ENCODE measurements at regions not wholly inside any gene's neighbourhood (a gene's known extent, or its start where the extent isn't known, plus 50 kb on each side); places are given as distances from the start of the nearest gene placed in this dataset.

GRCh38 chr13:73828811-73829210 lies 305.4 kb downstream of the KLF12 start:
- TF ChIP-seq TAF1 (IDR thresholded peaks at IDR 0.05; ENCODE audit: borderline replicate concordance, insufficient read depth, low read length), result no peak
- TF ChIP-seq SIN3A (IDR thresholded peaks at IDR 0.05; ENCODE audit: borderline replicate concordance, insufficient read depth, low read length), result no peak
- no peak for TF ChIP-seq POLR2AphosphoS5 (IDR thresholded peaks at IDR 0.05; ENCODE audit: low read depth, low read length)
- no peak for TF ChIP-seq REST (IDR thresholded peaks at IDR 0.05; ENCODE audit: insufficient read depth in 1 of 2, low read depth in 2 of 2, low read length in 2 of 2)
- no peak for TF ChIP-seq FOXP2 (optimal IDR thresholded peaks at IDR 0.05; ENCODE audit: borderline replicate concordance, extremely low read depth, extremely low read length, insufficient read depth)

Data from PFSK-1 (cell line).